ENCODE measurements at regions not wholly inside any gene's neighbourhood (a gene's known extent, or its start where the extent isn't known, plus 50 kb on each side); places are given as distances from the start of the nearest gene placed in this dataset.

- intact Hi-C loops (cut with DNase I) = loop anchor here (1.0 to 10.0 kb wide), 2 partner anchors 118 to 278 kb away; no protein-coding TSS in a partner anchor
- peak; percentile 64 to 76 (median 69) for TF ChIP-seq CTCF (IDR thresholded peaks at IDR 0.05)
- H3K36me3 ChIP-seq = no peaks in the 10 kb centered on the region
- no peaks in the 10 kb centered on the region for H3K27me3 ChIP-seq
- no peak for DNase-seq (ENCODE audit: low spot score in 2 of 2)
- H3K27ac ChIP-seq = no peak overlapping the region
- no peak overlapping the region for H3K4me3 ChIP-seq
- no peaks in the 10 kb centered on the region for H3K4me1 ChIP-seq
- no peaks in the 10 kb centered on the region for H3K9me3 ChIP-seq
Measured at GRCh38 chrX:74133156-74133796, 170.7 kb upstream of the ZCCHC13 start.

- Histone ChIP-seq H3K27me3 (no peaks in the 10 kb centered on the region), H3K36me3 (no peaks in the 10 kb centered on the region), H3K9me3 (no peaks in the 10 kb centered on the region), H3K4me1 (no peaks in the 10 kb centered on the region), H3K4me3 (no peak overlapping the region), H3K27ac (no peak overlapping the region)
- intact Hi-C loops (cut with DNase I) = loop anchor here (10.0 kb wide), 1 partner anchor 117 kb away; no protein-coding TSS in a partner anchor
- no peak for TF ChIP-seq CTCF (IDR thresholded peaks at IDR 0.05)
- no peak for DNase-seq (ENCODE audit: low spot score in 2 of 2)
Measured at GRCh38 chrX:74132280-74132679, 171.7 kb upstream of the ZCCHC13 start.

DNA sequence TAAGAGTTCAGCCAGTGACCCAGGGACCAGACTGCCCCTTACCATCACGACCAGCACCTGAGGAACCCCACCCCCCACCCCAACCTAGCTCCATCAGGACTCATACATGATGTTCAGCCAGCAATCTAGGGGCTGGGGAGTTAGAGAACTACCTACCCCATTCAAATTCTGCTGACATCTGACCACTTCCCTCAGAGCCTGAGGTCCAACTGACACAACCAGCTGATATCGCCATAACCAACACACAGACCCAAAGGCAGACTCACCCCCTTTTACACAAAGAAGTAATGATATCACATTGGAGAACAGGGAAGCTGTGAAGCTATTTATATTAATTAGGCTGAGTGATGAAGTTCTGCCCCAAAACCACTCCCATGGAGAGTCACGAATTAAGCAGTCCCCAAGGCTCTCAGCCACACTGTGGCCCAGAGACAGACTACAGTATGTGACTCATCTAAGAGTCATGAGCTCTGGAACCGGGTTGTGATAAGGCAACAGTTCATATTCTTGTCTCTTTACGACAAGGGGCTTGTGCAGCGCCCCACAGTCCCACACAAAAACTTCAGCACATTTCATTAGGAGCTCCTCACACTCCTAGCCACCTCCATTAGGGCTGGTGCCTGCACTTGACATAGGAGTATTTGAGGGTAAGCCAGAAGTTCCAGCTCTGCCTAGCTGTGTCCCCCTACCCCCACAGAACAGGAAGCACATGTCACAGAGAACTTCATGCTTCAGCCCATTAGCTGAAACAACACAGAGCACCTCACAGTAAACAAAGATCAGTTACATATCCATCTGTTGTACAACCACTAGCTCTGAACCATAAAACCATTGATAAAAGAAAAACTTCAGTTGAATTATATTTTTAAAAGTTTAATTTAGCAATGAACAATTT is 184.7 kb upstream of the ZCCHC13 start:
- no peak for TF ChIP-seq CTCF (IDR thresholded peaks at IDR 0.05)
- no peaks in the 10 kb centered on the region for H3K4me1 ChIP-seq
- H3K27me3 ChIP-seq = no peaks in the 10 kb centered on the region
- H3K4me3 ChIP-seq = no peak overlapping the region
- intact Hi-C loops (cut with DNase I) = no loop called here
- peaks cover 3 to 10% of the 10 kb centered on the region in 2 donors for H3K9me3 ChIP-seq
- peaks cover 0 to 14% of the 10 kb centered on the region in 2 donors for H3K36me3 ChIP-seq
- H3K27ac ChIP-seq = no peak overlapping the region
- no peak for DNase-seq (ENCODE audit: low spot score in 2 of 2)

GRCh38 chrX:74117962-74118902 is 185.7 kb upstream of the ZCCHC13 start:
- H3K9me3 ChIP-seq = peaks cover 3 to 10% of the 10 kb centered on the region in 2 donors
- DNase-seq (ENCODE audit: low spot score in 2 of 2) = no peak
- TF ChIP-seq CTCF (IDR thresholded peaks at IDR 0.05) = no peak
- no peaks in the 10 kb centered on the region for H3K27me3 ChIP-seq
- peaks cover 0 to 14% of the 10 kb centered on the region in 2 donors for H3K36me3 ChIP-seq
- no peak overlapping the region for H3K4me3 ChIP-seq
- intact Hi-C loops (cut with DNase I) = no loop called here
- no peaks in the 10 kb centered on the region for H3K4me1 ChIP-seq
- no peak overlapping the region for H3K27ac ChIP-seq

DNA sequence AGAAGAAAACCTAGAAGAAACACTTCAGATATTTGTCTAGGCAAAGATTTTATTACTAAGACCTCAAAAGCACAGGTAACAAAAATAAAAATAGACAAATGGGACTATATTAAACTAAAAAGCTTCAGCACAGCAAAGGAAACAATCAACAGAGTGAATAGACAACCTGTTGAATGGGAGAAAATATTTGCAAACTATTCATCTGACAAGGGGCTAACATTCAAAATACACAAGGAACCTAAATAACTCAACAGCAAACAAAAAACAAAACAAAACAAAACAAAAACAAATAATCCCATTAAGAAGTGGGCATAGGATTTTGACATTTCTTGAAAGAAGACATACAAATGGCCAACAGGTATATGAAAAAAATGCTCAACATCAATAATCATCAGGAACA is 192.7 kb upstream of the ZCCHC13 start:
- Histone ChIP-seq H3K36me3 (peaks cover 0 to 1% of the 10 kb centered on the region in 2 donors), H3K27me3 (no peaks in the 10 kb centered on the region), H3K27ac (no peak overlapping the region), H3K9me3 (peaks cover 0 to 12% of the 10 kb centered on the region in 2 donors), H3K4me1 (no peaks in the 10 kb centered on the region), H3K4me3 (no peak overlapping the region)
- intact Hi-C loops (cut with DNase I) = no loop called here
- no peak for DNase-seq (ENCODE audit: low spot score in 2 of 2)
- no peak for TF ChIP-seq CTCF (IDR thresholded peaks at IDR 0.05)

All from ascending aorta (tissue), 2 donors.